ENCODE measurements at regions not wholly inside any gene's neighbourhood (a gene's known extent, or its start where the extent isn't known, plus 50 kb on each side); places are given as distances from the start of the nearest gene placed in this dataset.

DNA sequence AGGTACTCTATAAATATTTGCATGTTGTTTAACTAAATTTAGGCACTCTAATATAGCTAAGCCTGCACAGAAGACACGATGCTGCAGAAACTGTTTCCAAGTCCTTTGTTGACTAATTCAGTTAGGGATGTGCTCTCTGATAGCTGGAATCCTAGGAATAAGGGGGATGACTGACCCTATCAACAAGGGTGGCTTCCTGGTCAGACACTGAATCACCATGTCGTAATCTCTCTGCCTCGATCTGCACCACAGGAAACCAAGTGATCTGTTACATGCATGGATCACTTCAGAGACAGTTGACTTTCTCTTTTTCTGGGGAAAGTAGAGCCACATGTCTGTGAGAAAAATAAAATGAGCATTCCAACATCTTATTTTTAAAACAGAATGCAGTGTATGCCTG lies 169.1 kb downstream of the GUCY2F start:
- no peak for DNase-seq

DNA sequence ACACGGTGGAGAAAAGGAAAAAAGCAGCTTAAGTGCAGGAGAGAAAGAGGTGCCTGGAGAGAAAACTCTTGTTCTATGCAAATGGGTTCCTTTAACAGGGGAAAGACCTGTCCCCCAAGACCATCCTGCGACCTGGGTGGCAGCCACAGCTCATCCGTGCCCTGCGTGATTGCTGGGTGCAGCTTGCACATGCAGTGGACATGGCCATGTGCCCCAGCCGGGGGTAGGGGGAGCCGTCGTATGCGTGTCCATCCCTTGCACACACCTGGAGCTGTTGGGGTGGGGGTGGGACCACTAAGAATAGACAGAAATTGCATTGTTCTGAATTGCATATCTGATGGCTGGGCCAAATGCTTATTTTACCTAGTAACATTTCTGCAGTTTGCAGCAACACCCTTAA lies 171.9 kb downstream of the GUCY2F start:
- no peak for DNase-seq

- DNase-seq: no peak
Observed at GRCh38 chrX:109301177-109301576, 180.7 kb downstream of the GUCY2F start.

- no peak for DNase-seq
Observed at GRCh38 chrX:109300415-109300814, 181.5 kb downstream of the GUCY2F start.

DNA sequence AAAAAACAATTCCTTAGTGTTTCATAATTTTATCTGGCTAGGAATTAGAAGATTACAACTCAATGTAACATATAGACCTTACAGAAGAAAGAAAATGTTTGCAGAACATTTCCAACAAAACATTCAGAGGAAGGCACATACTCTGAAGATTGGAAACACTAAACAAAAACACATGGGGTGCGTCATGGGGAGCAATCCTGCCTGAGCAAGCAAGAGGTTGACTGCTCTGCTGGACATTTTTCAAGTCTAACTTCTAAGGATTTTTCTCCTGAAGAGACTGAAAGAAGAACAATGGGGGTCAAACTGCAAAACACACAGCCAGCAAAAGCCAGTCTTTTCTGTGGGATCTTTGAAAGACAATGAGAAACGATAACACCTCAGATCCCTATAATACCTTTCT lies 182.8 kb downstream of the GUCY2F start:
- no peak for DNase-seq

DNA sequence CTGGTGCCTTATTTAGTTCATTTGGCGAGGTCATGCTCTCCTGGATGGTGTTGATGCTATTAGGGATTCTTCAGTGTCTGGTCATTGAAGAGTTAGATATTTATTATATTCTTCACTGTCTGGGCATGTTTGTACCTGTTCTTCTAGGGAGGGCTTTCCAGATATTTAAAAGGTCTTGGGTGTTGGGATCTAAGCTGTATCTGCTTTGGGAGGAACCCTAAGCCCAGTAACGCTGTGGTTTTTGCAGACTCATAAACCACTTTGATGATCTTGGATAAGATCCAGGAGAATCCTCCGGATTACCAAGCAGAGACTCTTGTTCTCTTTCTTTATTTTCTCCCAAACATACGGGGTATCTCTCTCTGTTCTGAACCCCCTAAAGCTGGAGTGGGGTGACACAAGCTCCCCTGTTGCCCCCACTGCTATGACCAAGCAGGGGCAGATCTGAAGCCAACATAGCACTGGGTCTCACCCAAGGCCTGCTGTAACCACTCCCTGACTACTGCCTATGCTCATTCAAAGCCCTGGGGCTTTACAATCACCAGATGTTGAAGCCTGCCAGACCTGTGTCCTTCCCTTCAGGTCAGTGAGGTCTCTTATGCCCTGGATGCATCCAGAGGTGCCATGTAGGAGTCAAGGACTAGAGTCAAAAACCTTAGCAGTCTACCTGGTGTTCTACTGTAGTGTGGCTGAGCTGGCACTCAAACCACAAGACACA lies 187.6 kb downstream of the GUCY2F start:
- no peak for DNase-seq

DNA sequence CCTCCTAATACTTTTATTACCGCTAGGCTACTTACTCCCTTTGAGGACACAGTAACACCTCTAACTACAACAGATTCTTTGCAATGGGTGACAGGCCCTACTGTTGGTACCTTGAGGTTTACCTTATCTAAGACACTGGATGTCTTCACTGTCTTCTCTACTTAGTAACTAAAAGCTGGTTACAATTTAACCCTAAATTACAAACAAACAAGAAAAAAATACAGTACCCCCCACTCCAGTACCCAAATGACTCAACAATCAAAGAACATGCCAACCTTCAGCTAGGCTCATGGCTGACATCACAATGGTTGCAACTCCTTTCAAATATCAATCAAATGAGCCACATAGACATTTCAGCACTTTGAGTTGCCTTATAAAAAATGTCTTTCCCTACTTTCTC lies 198.0 kb downstream of the GUCY2F start:
- no peak for DNase-seq

- DNase-seq: no peak
Observed at GRCh38 chrX:109281483-109282275, 200.2 kb downstream of the GUCY2F start.

DNA sequence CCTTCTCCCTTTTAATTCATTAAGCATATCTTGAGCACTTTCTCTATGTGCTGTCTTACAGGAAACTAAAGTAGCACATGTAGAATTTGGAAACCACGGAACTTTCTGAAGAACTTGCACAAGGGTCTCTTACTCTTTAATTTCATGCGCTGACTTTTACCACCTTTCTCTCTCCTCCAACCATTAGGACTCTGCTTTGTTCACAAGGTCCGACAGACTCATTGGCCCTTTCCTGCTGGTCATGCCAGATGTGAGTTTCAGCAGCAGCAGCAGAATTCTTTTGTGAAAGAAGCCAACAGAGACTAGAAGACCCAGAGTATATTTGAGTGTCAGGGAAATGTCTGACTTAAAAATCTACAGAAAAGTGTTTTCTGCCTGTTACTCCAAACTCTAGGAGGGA lies 207.1 kb downstream of the GUCY2F start:
- DNase-seq: no peak

GRCh38 chrX:109270580-109271484 lies 211.1 kb downstream of the GUCY2F start:
- peak; percentile 73 for DNase-seq

DNA sequence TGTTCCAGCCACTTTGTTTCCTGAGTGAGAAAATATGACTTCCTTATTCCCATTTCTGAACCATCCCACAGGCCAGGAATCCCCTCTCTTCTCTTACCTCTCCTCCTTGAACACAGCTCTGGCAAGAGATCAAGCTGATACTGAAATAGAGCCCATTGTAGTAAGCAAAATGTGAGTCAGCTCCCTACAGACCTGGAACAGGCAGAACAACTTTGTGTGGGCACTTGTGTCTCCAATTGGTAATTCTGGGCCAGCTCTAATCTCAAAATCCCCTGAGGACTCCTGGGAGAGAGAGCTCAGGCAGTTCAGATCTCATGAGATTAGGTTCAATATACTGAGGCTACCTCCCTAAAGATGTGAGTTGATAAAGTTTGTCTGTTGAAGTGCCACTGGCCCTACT lies 213.5 kb downstream of the GUCY2F start:
- DNase-seq: no peak

DNA sequence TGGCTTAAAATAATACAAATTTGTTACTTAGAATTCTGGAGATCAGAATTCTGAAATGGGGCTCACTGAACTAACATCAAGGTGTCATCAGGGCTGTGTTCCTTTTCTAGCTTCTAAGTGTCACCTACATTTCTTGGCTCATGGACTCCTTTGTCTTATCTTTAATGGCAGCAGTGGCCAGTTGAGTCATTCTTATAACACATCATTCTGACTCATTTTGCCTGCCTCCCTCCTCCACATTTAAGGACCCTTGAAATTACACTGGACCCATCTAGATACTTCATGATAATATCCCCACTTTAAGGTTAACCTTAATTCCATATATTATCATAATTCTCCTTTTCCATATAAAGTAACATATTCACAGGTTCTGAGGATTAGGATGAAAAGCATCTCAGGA lies 215.9 kb downstream of the GUCY2F start:
- DNase-seq: no peak

DNA sequence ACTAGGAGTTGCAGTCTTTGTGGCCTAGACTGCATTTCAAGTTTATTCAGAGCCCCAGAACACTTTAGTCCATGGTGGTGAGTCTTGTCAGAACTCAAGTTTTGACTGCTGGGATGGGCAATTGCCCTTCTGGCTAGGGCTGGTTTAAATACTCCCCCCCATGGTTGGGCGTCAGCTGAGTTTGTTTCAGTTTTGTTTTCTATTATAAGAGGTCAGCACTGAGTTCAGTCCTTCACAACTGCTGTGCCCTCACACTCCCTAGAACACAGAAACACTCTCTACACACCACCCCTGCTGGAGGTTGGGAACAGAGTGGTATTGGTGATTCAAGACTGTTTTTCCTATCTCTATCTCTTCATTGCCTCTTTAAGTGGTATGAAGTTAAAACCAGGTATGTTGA lies 217.0 kb downstream of the GUCY2F start:
- no peak for DNase-seq

- no peak for DNase-seq
Observed at GRCh38 chrX:109261279-109261678, 220.6 kb downstream of the GUCY2F start.

DNA sequence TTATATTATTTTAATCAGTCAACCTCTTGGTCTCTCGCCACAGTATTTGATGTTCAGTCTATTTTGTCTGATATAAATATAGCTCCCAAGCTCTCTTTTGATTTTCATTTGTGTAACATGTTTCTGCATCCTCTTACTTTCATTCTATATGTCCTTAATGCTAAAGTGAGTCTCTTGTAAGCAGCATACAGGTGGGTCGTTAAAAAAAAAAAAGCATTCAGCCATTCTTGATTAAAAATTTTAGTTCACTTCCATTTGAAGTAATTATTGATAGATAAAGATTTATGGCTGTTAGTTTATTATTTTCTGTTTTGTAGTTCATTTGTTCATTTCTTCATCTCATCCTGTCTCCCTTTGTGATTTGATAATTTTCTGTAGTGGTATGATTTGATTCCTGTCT lies 229.1 kb downstream of the GUCY2F start:
- DNase-seq: no peak

DNA sequence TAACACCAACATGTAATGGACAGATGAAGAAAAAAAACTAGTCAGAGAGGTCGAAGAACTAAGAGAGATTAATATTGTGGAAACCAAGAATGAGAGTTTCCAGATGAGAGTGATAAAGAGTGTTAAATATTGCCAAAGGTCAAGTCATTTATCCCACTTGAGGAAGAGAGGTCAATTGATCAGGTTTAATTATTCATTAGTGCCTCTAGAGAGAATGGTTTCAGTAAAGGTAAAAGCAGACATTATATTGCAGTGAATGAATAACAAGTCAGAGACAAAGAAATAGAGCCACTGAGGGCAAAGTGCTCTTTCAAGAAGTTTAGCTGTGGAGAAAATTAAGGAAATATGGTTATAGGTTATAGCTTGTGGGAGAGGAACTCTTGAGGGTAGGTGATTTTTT lies 263.1 kb downstream of the GUCY2F start:
- no peak for DNase-seq

- DNase-seq: no peak
Observed at GRCh38 chrX:109199726-109200125, 282.2 kb downstream of the GUCY2F start.

DNA sequence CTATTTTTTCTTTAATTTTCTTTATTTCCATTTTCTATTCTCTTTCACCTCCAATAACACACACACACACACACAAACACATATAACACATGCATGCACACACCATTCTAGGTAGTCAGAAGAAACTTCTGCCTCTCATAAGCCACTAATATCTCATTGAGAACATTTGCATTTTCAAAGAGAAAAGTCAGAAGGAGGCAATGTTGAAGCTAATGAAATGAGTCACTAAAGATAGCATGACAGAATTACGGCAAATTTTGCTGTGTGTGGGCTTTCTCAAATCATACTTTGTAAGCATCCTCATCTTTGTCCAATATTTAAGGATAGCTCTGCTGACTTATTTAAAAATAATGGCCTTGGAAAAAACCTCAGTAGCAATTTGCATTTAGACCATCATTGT lies 291.3 kb downstream of the GUCY2F start:
- DNase-seq: no peak

- no peak for DNase-seq
Observed at GRCh38 chrX:109187473-109188168, 294.3 kb downstream of the GUCY2F start.

- no peak for DNase-seq
Observed at GRCh38 chrX:109186939-109187338, 294.9 kb downstream of the GUCY2F start.

DNA sequence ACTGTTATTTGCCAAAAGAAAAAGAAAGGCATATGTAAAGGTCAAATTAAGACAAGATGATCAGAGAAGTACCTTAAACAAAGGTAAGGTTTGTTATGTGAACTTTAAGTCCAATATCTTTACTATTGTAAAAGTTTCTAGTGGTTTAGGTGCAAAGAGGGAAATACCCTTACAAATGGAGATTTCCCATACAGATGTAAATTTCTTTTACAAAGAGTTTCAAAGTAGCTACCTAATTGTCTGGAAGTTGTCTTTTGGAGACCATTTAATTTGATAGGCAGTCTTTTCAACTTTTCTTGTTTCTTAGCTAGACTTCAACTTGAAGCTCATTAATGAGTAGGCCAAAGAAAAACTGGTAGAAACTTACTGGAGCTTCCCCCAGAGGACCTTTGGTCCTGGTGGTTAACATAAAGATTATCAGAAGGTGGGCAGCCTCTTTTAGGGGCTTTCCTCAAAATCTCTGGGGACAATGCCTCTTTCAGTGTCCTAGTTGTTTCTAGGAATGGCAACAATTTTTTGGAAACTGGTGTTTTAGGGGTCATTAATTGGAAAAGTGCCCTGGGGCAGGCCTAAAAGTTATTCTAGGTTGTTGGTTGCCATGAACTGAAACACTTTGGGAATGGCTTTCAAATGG lies 297.3 kb downstream of the GUCY2F start:
- no peak for DNase-seq

- no peak for DNase-seq
Observed at GRCh38 chrX:109172091-109172602, 309.7 kb downstream of the GUCY2F start.
